GM18909 (cell line): ENCODE measurements at regions not wholly inside any gene's neighbourhood (a gene's known extent, or its start where the extent isn't known, plus 50 kb on each side); places are given as distances from the start of the nearest gene placed in this dataset.

Source experiments
- ATAC-seq: cut with Tn5 transposase; IDR thresholded peaks from one replicate; pipeline ENCODE4 v1.9.1; 2021; ENCODE audit warnings: mild to moderate bottlenecking; ENCODE audit not compliant: unreplicated experiment, poor library complexity

DNA sequence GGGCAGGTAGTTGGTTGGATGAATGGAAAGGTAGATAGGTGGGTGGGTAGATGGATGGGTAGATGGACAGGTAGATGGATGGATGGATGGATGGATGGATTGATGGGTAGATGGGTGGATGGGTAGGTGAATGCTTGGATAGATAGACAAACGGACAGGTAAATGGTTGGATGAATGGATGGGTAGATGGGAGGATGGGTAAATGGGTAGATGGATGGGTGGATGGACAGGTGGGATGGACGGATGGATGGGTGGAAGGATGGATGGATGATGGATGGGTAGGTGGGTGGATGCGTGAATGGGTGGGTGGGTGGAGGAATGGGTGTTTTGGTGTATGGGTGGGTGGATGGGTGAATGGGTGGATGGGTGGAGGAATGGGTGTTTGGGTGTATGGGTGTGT lies 50.1 kb upstream of the ASAP2 start:
- ATAC-seq, result no peak

DNA sequence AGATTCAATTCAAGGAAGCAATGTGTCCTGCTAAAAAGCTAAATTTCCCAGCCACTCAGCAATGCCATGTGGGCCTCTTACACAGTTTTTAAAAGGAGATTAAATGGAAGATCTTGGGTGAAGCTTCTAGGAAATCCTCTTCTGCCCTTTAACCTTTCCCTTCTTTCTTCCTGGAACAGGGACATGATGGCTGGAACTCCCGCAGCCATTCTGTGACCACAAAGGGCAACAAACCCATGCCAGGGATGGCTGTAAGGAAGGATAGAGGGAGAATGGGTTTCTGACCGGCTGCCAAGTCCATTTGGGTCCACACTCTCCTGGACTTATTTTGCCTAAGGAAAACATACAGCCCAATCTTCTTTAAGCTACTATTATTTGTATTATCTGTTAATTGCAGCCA lies 52.6 kb upstream of the ASAP2 start:
- ATAC-seq, result no peak

DNA sequence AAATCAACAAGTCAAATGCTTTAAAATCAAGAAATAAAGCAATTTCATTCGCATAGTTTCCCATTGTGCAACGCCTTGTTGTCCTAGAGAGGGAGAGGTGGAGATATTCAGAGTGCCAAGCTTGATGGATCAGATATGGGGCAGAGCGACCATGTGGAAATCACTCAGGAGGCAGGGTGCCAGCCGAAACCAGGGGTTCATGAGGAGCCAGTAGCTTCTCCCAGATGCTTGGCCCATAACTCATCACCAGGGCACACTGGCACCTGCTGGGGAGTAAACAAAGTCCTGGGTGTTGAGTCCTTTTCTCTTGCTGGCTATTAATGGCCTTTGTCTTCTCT lies 53.0 kb upstream of the ASAP2 start:
- no peak for ATAC-seq

DNA sequence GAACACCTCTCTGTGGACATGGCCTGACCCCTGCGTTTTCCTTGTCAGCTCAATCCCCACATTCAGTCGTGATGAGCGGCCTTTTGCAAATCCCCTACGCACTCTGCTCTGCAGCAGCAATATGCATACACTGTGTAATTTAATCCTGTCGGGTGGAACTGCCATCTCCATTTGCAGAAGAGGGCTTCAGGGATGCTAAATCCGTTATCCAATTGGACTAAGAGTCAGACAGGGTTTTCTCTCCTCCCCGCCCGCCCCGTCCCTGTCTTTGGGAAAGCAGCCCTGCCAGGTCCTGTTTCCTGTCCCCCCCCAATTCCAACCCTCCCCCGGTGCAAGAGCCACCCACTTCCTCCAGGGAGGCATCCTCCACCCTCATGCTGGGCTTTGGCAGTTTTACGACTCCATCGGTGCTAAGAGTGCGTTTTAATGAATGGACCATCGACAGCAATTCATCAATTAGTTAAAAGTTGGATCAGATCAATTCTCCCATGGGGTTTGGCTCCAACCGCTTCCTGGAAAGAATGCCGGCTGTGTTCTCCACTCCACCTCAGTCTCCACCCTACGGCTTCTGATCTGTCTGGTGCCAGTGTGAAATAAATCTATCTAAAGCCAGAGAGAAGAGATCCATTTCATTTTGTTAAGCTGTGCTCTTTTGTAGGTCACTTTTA lies 53.5 kb upstream of the ASAP2 start:
- no peak for ATAC-seq

DNA sequence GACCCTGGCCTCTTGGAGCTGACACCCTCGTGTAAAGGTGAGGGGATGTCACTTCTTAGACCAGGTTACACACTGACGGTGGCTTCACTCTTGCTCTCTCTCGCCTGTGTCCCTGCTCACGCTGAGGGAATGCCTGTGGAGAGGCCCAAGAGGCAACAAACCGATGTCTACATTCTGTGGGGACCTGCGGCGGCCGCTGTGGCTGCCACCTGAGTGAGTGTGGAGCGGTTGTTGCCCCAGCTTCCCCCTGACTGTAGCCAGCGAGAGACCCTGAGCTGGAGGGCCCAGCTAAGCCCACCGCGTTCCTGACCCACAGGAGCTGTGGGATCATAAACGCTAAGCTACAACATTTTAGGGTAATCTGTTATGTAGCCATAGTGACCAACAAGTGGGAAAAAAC lies 55.7 kb upstream of the ASAP2 start:
- ATAC-seq, result no peak

DNA sequence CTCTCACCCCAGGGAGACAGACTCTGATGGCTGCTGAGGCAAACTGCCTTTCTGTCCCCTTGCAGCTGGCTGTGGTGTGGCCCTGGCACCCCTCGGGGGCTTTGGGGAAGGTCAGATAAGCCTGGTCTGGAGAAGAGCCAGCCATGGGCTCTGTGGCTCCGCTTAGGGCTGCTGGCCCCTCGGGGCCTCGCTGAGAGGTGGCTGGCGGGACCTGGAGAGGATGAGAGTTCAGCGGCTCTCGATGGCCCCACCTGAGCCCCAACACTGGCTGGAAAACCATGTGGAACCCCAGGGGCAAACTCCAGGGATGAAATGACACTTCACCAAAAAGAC lies 56.1 kb upstream of the ASAP2 start:
- no peak for ATAC-seq

DNA sequence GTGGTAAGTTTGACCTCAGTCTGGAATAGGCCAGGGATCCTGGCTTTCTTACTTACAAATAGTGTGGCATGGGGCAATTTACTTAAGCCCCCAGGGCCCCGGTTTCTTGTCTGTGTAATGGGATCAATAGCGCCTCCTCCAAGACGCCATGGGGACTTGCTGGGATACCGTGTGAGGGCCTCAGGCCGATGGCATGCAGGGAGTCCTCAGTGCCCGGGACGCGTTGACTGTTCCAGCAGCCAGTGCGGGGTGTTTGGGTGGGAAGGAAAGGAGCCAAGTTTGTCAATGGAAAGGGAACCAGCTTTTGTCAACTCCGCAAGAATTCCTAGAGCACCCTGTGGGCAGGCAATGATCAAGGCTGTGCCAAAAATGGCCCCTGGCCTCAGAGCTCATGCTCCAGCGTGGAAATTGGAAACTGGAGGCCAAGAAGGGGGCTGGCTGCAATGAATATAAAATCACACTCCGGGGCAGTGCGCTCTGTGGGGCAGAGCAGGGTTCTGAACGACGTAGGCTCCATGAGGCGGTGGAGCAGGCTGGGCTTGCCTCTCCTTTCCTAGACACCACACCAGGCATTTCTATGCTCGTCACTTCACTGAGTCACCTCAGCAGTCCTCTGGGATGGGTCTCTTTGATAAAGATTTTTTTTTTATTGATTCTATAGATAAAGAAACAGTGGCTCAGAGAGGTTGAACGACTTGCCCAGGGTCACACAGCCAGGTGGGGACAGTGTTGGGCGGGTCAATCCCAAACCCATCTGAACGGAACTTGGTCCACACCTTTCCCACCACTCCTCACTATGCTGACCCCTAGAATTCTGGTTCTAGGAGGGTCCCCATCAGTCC lies 56.7 kb upstream of the ASAP2 start:
- ATAC-seq, result no peak

DNA sequence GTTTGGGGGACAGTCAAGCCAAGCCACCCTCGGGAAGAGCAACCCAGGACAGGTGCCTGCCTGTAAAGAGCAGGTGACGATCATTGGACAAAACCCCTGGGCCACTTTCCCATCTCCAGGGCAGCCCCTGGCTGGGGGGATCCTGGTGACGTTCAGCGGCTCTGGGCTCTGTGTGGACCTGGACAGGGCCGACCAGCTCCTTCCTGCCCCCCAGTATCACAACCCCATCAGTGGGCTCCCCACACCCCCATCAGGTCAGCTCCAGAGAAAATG lies 57.3 kb upstream of the ASAP2 start:
- no peak for ATAC-seq

DNA sequence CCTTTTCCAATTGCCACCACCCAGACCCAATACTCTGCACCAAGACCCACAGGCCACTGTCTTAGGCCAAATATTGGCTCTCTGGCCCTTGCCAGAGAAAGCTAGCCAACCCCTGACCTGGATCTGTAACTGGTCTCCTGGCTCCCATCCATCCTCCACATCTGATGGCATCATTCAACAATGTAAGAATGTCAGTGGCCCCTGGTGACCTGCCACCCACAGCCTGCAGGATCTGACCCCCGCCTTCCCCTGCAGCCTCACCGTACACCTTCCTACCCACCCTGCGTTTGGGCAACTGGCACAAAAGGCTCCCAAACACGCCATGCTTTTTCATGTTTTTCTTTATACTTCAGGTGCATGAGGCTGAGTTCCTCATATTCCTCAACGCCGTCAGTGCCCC lies 60.0 kb upstream of the ASAP2 start:
- no peak for ATAC-seq

DNA sequence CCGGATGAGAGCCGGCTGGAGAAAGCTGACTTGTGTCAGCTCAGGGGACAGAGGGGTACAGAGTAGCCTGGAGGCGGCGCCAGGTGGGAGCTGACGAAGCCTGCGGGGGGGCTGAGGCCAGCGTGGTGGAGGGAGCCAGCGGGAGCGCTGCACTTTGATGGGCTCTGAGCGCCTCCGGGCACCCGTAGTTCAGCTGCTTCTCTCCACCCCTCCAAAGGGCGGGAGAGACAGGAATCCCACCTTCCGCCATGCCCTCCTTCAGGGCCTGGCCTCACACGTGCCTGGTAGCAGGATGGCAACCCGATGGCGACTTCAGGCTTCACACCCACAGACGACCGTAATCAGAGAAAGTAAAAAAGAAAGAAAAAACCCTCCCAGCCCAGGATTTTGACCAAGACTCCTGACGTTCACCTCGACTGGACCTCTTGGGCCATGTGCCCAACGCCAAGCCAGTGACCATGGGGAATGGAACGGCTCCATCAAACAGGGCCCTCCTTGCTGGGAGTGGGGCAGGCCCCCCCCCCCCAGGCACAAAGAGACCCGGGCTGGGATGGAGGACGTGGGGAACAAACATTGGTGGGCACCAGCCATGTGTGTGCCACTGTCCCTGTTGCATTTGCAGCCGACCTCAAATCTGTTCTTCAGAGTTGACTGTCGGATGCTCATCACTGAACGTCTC lies 60.7 kb upstream of the ASAP2 start:
- no peak for ATAC-seq

DNA sequence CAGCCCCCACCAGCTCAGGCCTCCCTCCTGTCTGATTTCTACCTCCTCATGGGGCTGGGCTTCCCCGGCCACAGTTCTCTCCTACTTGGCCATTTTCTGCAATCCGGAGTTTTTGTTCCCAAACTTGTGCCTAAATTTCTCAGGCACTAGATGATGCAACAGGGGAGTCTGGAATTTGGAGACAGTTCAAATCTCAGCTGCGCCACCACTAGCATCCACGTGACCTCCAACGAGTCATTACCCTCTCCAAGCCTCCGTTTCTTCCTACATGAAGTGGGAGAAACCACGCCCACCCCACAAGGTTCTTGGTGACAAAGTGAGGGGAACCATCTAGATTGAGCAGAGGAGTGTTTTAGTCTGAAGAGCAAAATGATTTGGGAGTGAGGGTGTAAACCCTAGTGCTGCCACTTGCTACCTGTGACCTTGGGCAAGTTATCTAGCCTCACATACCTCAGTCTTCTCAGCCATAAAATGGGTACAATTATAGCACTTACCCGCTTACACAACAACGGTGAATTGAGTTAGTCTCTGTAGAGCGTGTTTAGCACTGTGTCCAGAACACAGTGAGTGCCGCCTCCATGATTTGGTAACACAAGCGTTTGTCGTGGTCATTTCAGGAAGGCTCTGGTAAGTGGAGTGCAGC lies 61.4 kb upstream of the ASAP2 start:
- no peak for ATAC-seq

DNA sequence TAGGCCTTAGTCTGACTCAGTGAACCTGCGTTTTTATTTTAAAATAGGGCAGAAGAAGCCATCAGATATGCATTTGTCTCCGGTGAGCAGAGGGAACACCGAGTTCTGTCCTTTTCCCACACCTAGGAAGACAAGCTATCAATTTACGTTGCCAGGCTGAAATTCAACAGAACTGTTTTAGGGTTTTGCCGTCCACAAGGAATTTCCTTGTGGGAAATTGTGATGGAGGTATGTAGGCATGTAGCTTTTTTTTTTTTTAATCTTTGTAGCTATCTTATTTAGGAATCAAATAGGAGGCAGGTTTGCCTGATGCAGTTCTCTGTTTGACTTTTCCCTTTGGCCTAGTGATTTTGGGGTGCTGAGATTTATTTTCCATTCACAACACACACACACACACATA lies 62.0 kb upstream of the ASAP2 start:
- no peak for ATAC-seq

DNA sequence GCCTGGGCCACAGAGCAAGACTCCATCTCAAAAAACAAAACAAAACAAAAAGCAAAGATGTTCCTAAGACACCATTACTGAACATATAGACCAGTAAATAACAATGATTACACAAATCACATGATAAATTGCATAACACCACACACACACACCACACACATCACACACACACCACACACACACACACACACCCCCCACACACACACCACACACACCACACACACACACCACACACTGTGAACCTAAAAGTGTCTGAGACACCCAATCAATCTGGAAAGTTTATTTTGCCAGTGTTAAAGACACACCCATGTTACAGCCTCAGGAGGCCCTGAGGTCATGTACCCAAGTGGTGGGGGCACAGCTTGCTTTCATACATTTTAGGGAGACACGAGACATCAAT lies 62.6 kb upstream of the ASAP2 start:
- no peak for ATAC-seq

DNA sequence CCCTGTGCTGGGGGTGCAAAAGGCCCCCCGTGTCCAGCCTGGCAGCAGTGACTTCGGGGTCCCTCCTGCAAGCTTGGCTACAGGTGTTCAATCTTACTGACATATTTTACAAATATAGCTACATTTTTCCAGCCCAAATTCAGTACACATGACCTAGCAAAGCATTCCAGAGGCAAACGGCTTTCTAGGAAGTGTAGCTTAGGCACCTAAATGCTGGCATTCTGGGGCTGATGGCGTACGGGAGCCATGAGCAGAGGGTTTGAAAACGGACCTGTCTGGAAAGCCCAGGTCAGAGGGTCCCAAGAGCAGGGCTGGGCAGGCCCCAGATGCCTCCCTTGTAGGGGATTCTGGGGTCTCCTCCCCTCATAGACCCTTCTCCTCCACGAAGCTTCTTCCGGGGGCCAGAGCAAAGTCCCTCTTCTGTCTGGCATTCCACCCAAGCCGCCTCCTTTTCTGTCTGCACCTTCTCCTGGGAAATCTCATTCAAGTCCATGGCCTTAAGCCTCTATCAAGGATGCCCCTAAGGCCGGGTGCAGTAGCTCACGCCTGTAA lies 63.3 kb upstream of the ASAP2 start:
- no peak for ATAC-seq

DNA sequence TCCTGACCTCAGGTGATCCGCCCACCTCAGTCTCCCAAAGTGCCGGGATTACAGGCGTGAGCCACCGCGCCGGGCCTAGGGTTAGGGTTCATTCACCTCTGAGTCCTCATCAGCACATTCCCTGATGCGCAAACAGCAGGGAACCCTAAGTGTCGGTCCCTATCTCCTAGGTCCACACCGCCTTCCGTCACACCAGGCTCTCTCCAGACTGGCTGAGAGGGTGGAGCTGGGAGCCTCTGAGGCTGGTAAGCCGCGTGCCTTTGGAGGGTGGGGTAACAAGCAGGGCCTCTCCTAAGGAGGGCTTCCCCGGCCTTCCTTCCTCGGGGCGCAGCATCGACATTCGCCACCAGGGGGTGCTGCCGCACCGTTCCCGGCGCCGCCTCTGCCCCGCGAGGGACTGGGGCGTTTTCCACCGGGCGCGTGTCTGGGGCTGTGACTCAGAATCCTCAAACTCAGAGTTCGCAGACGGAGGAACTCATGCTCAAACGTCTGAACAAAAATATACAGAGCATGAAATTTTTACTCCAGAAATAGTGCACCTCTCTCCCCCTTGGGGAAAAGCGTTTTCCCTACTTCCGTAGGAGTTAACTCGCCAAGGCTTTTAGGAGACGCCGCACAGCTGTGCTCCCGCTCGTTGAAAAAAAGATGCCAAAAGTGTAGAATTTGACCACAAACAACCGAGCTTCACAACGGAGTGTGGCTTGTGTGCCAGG lies 63.9 kb upstream of the ASAP2 start:
- ATAC-seq, result peak; percentile 83

DNA sequence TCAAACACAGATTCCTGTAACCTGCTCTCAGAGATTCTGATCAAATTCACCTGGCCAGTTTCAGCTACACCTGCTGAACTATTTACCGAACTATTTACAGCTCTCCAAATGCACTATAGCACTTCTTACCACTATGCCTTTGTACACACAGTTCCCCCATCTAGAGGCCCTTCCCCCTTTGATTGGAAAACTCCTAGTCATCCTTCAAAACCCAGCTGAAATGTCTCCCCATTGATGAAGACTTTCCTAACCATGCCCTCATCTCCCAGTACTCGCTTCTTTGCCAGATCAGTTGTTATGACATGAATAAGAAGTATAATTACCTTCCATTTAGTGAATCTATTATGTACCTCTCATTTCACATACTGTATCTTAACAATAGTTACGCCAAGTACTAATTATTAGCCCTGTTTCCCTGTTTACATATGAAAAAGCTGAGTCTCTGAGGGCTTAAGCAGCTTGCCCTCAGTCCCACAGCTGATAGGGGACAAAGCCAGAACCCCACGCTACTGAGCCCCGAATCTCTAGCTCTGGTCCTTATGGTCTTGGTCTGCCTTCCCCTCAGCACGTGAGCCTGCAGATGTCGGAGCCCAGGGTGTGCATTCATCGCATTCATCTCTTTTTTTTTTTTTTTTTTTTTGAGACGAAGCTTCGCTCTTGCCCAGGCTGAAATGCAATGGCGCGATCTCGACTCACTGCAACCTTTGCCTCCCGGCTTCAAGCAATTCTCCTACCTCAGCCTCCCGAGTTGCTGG lies 64.7 kb upstream of the ASAP2 start:
- ATAC-seq, result no peak

DNA sequence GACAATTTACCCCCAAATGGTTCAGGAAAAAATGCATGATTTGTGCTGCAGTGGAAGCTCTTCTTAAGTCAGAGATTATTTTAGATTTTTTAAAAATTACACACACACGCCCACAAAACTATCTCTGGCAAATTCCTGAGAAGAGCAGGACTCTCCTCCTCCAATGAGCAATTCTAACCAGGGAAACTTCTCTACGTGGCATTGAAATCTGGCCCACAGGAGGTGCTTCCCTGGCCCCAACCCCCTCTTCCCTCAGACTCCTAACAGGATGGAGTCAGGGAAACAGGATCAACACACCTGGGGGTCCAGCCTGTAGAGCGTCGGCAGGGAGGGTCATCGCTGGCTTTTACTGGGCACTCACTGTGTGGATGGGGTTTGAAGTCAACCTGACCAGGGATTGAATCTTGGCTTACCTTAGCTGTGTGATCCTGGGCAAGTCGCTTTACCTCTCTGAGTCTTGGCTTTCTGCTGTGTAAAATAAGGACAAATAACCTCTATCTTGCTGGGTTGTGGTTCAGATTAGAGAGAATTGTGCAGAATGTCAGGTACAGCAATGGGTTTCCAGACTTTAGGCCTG lies 65.4 kb upstream of the ASAP2 start:
- no peak for ATAC-seq

DNA sequence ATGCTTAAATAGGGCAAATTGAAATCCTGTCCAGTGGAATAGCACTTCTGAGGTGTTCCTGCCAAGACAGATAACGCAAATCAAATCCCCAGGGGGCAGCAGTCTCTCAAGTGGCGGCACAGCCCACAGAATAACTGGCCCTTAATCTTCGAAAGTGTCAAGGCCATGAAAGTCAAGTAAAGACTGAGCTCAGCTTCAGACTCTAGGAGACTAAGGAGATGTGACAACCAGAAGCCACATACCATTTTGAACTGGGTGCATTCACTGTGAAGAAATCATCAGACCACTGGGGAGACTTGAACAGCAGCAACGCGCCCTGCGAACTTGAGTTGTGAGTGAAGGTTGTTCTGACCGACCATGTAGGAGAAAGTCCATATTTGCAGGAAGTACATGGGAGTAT lies 66.0 kb upstream of the ASAP2 start:
- no peak for ATAC-seq
